VCaP (cell line): ENCODE measurements at regions not wholly inside any gene's neighbourhood (a gene's known extent, or its start where the extent isn't known, plus 50 kb on each side); places are given as distances from the start of the nearest gene placed in this dataset.

Source experiments
- H3K27ac ChIP-seq: fragments of 450-650 bp; 2 replicates; pipeline ENCODE4 v1.5.1; 2017
- TF ChIP-seq, protein P1 (sequence below): fragments of 450-650 bp; conservative IDR thresholded peaks from 2 replicates; pipeline ENCODE4 v1.5.1; 2017; ENCODE audit warnings: mild to moderate bottlenecking, moderate library complexity

DNA sequence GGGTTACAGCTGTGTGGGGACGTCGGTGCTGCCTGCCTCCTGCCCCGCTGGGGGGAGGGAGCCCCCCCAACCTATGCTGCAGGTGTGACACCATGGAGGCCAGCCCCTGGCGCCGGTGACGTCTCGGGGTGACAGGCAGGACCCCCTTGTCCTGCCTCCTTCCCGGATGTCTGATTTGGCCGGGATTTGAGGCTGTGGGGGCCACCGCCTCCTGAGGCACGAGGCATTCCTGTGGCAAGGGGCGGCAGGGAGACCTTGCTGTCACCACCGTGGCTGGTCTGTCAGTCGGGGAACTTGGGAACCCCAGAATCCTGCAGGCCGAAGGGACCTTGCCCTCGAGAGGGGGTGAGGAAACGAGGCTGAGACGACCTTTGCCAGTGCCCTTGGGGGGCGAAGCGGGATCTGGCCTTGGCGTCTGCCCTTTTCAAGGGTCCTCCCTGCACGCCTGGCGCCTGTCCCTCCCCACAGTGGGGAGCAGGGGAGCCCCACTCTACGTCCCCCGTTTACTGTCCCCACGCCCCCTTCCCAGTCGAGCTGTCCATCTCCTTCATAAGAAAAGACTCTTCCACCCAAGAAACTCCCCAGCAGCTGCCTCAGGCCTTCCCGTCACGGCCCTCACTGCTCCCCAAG, 74.4 kb downstream of the METRNL start:
- TF ChIP-seq, protein P1, sequence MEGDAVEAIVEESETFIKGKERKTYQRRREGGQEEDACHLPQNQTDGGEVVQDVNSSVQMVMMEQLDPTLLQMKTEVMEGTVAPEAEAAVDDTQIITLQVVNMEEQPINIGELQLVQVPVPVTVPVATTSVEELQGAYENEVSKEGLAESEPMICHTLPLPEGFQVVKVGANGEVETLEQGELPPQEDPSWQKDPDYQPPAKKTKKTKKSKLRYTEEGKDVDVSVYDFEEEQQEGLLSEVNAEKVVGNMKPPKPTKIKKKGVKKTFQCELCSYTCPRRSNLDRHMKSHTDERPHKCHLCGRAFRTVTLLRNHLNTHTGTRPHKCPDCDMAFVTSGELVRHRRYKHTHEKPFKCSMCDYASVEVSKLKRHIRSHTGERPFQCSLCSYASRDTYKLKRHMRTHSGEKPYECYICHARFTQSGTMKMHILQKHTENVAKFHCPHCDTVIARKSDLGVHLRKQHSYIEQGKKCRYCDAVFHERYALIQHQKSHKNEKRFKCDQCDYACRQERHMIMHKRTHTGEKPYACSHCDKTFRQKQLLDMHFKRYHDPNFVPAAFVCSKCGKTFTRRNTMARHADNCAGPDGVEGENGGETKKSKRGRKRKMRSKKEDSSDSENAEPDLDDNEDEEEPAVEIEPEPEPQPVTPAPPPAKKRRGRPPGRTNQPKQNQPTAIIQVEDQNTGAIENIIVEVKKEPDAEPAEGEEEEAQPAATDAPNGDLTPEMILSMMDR = no peak
- H3K27ac ChIP-seq = no peak overlapping the region

DNA sequence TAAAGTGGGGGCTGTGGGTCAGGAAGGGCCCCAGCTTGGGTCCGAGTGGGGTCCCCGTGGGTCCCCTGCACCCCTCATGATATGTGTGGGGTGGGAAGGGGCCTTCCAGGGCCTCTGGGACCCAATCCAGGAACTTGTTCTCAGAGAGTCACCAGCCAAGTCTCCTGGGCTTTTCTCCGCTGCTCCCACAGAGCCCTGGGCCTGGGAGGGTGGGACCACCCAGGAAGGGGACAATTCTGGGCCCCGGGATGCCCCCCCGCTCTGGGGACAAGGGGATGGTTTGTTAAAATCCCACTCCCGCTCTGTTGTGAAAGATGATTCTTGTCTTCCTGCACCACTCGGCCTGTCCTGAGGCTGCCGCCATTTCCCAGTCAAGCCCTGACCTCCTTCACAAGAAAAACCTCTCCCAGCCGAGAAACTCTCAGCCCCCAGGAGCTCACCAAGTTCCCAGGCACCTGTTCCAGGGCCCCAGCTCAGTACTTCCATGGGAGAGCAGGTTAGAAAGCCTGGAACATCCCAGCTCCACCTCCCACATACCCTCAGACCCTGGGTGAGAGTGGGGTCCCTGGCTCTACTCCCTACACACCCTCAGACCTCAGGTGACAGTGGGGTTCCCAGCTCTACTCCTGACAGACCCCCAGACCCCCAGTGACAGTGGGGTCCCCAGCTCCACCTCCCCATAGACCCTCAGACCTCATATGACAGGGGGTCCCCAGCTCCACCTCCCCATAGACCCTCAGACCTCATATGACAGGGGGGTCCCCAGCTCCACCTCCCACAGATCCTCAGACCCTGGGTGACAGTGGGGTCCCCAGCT, 75.1 kb downstream of the METRNL start:
- no peak overlapping the region for H3K27ac ChIP-seq
- TF ChIP-seq, protein P1 = no peak

DNA sequence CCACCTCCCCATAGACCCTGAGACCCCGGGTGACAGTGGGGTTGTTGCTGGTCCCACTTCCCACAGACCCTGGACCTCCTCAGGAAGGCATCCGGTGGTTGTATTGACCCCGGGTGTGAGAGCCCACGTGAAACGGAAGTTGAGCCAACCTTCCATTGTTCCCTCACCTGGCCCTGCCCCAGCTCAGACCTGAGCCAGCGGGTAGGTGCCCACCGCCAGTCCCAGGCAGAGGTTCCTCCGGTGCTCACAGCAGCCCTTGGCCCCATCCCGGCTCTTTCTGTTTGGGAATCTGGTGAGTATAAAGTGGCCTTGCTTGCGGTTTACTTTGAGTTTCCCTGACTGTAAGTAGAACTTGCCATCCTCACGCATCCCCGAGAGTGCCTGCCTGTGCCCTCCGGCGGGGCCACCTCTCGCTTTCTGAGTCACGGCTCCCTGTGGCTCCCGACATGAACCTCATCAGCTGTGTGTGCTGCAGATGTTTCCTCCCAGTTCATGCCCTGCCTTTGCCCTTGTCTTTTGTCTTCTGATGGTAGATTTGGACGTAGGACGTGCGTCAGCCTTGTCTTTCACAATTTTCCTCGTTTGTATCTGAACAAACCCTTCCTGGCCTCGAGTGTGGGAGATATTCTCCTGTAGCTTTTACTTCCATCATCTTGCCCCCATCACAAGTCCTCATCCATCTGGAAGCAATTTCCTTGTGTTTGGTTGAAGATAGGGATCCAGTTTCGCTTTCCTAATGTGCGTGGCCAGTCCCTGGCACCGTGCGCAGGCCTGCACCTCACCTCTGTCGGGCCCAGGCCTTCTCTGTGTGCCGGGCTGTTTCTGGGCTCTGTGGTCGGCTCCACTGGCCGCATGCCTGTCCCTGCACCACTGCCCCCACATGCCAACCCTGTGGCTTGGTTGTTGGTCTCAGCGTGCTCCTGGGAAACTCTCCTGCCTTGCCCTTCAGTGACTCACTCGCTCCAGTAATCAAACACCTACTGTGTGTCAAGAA, 76.0 kb downstream of the METRNL start:
- TF ChIP-seq, protein P1 = no peak
- no peak overlapping the region for H3K27ac ChIP-seq

DNA sequence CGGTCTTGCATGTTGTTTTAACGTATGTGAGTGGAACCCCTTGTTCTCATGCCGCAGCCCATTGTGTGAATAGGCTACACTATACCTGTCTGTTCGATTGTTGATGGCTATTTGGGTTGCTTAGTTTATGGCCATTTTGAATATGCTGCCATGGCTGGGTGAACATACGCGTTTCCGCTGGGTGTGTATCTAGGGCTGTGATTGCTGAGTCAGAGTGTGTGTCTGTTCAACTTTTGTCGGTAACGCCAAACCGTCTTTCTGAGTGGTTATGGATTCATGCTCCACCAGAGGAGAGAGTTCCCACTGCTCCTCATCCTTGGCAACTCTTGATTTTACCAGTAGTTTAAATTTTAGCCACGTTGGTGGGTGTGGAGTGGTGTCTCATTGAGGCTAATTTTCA, 77.0 kb downstream of the METRNL start:
- no peak overlapping the region for H3K27ac ChIP-seq
- TF ChIP-seq, protein P1 = no peak

DNA sequence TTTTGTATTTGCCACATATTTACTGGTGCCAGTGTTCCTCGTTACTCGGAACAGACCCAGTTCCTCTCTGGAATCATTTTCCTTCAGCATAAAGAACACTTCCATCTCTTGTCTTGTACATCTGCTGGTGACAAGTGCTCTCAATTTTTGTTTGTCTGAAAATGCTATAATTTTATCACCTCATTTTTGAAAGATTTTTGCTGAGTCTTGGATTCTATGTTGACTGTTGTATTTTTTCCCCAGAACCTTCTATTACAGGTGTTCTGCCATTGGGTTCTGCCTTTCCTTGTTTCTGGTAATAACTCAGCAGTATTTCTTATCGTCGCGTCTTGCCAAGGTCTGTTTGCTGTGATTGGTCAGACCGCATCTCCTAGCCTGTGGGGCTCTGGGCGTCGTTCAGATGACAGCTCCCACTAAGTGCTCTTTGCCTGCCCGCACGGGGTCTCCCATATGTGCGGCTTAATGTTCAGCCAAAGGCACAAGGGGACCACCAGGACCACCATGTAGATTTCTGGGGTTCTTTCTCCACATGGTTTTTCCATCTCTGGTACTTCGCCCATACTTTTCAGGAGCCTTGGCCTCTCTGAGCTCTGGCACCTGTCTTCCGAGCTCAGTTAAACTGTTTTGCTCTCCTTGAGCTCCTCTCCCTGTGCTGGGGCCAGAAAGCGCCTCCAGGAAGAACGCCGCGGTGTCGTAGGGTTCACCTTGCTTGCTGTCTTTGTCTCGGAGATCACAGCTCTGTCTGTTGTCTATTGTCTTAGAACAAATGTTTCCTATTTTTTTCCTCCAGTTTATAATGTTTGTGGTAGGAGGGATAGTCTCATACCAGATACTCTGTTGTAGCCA, 80.0 kb downstream of the METRNL start:
- TF ChIP-seq, protein P1 = no peak
- no peak overlapping the region for H3K27ac ChIP-seq

DNA sequence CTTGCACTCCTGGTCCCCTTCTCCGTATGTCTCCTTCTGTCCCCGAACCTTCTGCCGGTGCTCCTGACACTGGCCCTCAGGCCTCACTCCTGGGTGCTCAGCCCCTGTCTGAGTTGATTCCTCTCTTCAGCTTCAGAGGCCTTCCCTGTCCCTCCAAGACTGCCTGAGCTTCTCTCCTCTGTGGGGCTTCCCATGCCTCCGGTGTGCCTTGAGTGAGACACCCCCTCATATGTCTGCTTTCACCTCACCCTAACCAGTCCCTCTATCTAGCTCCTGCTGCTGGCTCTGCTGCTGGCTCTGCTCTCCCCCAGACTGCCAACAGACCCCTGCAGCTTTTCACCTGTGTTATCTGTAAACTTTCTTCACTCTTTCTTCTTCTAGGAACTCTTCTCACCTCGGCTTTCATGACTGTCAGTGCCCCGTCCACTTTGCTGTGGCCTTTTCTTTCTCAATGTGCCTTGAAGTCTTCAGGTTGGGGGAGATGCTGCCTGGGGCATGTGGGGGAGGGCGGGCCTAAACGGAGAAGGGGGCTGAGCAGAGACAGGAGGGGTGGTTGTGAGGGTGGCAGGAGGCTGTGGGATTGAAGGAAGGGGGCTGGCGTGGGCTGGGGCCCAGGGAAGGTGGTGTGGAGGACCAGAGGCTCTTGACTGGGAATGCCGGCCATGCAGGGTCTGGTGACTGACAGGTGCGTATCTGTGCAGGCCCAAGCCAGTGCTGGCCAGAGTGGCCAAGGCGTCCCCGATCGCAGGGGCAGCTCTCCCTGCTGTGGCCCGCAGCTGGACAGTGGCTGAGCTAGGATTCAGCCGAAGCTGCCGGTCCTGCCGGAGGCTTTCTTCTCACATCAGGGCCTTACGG, 81.3 kb downstream of the METRNL start:
- no peak overlapping the region for H3K27ac ChIP-seq
- TF ChIP-seq, protein P1 = no peak
